HepG2 (cell line): ENCODE measurements at regions not wholly inside any gene's neighbourhood (a gene's known extent, or its start where the extent isn't known, plus 50 kb on each side); places are given as distances from the start of the nearest gene placed in this dataset.

Experiments used
- ATAC-seq: fragments of 200-7000 bp; cut with Tn5 transposase; 3 replicates; pipeline ENCODE4 v1.9.1; 2020; ENCODE audit warnings: mild to moderate bottlenecking, moderate library complexity
- BruUV-seq: library from RNA; stranded (reverse); fragments of 400-500 nt; replicated peaks from 2 replicates; lab custom pipeline; 2021; lab: Mats Ljungman, UMichigan
- CTCF ChIA-PET: fragments of 300-600 bp; formaldehyde crosslinking; extraction: SDS; loops from one replicate; lab custom pipeline; 2021; ENCODE audit warnings: low total read pairs, inconsistent platforms, low intra/inter-chr PET ratio; lab: Yijun Ruan, JAX
- POLR2A ChIA-PET: fragments of 350-600 bp; sonication (Branson Sonifier 250); formaldehyde crosslinking; loops from one replicate; lab custom pipeline; 2020; ENCODE audit warnings: antibody characterized with exemption, inconsistent platforms; lab: Yijun Ruan, JAX
- DNase-seq: peaks from one replicate; pipeline ENCODE4 v3.0.0-alpha.2; 2015; ENCODE audit warnings: low spot score
- FAIRE-seq: peaks from 3 replicates; lab custom pipeline; 2011; peaks lifted over from hg19 to GRCh38; lab: Jason Lieb, UNC
- H2AFZ ChIP-seq: one replicate; pipeline ENCODE4 v1.6.1; 2011; ENCODE audit warnings: low read length, inconsistent platforms
- H3K27ac ChIP-seq: fragments of 300-600 bp; 3 replicates; pipeline ENCODE4 v1.8.0; 2011; ENCODE audit warnings: mixed run types, mild to moderate bottlenecking, mixed read lengths, low read length, inconsistent platforms; ENCODE audit not compliant: insufficient read depth; ENCODE audit errors: extremely low read length
- H3K27me3 ChIP-seq, 2 experiments: fragments of 200-600 bp in 1 of 2; 2 replicates in 1 of 2; 3 replicates in 1 of 2; pipeline versions ENCODE4 v1.6.0 to v1.8.0; 2011; ENCODE audit warnings: low read length in 2 of 2, mild to moderate bottlenecking in 2 of 2, moderate library complexity in 2 of 2, inconsistent platforms in 1 of 2; ENCODE audit not compliant: insufficient read depth in 2 of 2, control insufficient read depth in 1 of 2
- H3K36me3 ChIP-seq, 2 experiments: fragments of 200-600 bp in 1 of 2; replicated peaks in 1 of 2; 2 replicates in 1 of 2; 3 replicates in 1 of 2; pipeline versions ENCODE4 v1.5.1 to v1.8.0; 2011; ENCODE audit warnings: low read length in 2 of 2, inconsistent platforms in 1 of 2; ENCODE audit not compliant: insufficient read depth in 2 of 2, control insufficient read depth in 1 of 2
- H3K4me1 ChIP-seq: 2 replicates; pipeline ENCODE4 v1.5.1; 2012; ENCODE audit warnings: low read length, inconsistent platforms; ENCODE audit not compliant: insufficient read depth
- H3K4me2 ChIP-seq: 2 replicates; pipeline ENCODE4 v1.6.0; 2011; ENCODE audit warnings: low read depth, low read length, inconsistent platforms
- H3K4me3 ChIP-seq, 3 experiments: fragments of 200-600 bp in 1 of 3; sonication (generic), shearing (Covaris generic) in 1 of 3; replicated peaks in 1 of 3; 2 replicates each; pipeline ENCODE4 v1.5.1; 2011 to 2016; ENCODE audit warnings: low read length in 3 of 3, inconsistent platforms in 2 of 3, low read depth in 2 of 3, mild to moderate bottlenecking in 2 of 3, control low read depth in 1 of 3, mixed read lengths in 1 of 3; ENCODE audit not compliant: insufficient read depth in 1 of 3
- H3K79me2 ChIP-seq: one replicate; pipeline ENCODE4 v1.6.1; 2011; ENCODE audit warnings: low read length, inconsistent platforms; ENCODE audit not compliant: insufficient read depth
- H3K9ac ChIP-seq: 2 replicates; pipeline ENCODE4 v1.6.0; 2011; ENCODE audit warnings: mild to moderate bottlenecking, low read depth, low read length, inconsistent platforms; ENCODE audit not compliant: insufficient read depth
- H3K9me3 ChIP-seq: 2 replicates; pipeline ENCODE4 v1.5.1; 2012; ENCODE audit warnings: mild to moderate bottlenecking, low read length
- H4K20me1 ChIP-seq: 2 replicates; pipeline ENCODE4 v1.6.0; 2011; ENCODE audit warnings: inconsistent platforms, mild to moderate bottlenecking, low read length, moderate library complexity; ENCODE audit not compliant: insufficient read depth
- KDM6A ChIP-seq: IDR thresholded peaks from 2 replicates; pipeline ENCODE4 v1.6.1; 2016; ENCODE audit warnings: low read depth
- NFE2L2 ChIP-seq: fragments of 150-350 bp; IDR thresholded peaks from 2 replicates; pipeline ENCODE4 v1.6.1; 2014; ENCODE audit warnings: low read length
- SNRNP70 ChIP-seq: fragments of 200-400 bp; formaldehyde crosslinking; IDR thresholded peaks from 2 replicates; pipeline ENCODE4 v1.6.1; 2017; ENCODE audit warnings: mild to moderate bottlenecking, low read depth, low read length, moderate library complexity
- STAG1 ChIP-seq: sonication (generic); formaldehyde crosslinking; IDR thresholded peaks from 2 replicates; pipeline ENCODE4 v1.4.0; 2020; ENCODE audit warnings: missing genetic modification reagents
- TAF1 ChIP-seq: sonication (generic); formaldehyde crosslinking; IDR thresholded peaks from 2 replicates; pipeline ENCODE4 v1.4.0; 2020; ENCODE audit warnings: missing genetic modification reagents
- TBL1XR1 ChIP-seq: fragments of 150-350 bp; IDR thresholded peaks from 2 replicates; pipeline ENCODE4 v1.6.1; 2014; ENCODE audit warnings: borderline replicate concordance, low read length; ENCODE audit not compliant: partially characterized antibody
- THAP9 ChIP-seq: sonication (generic); formaldehyde crosslinking; IDR thresholded peaks from 2 replicates; pipeline ENCODE4; 2020; ENCODE audit warnings: missing genetic modification reagents, mild to moderate bottlenecking, borderline replicate concordance
- ZBTB20 ChIP-seq: sonication (generic); formaldehyde crosslinking; IDR thresholded peaks from 2 replicates; pipeline ENCODE4 v1.8.1; 2023; ENCODE audit warnings: missing genetic modification reagents, low read depth, mild to moderate bottlenecking, borderline replicate concordance
- ZBTB3 ChIP-seq: sonication (generic); formaldehyde crosslinking; IDR thresholded peaks from 2 replicates; pipeline ENCODE4 v1.4.0; 2020; ENCODE audit warnings: low read depth, mild to moderate bottlenecking, moderate library complexity, missing genetic modification reagents, borderline replicate concordance
- ZBTB4 ChIP-seq: sonication (generic); formaldehyde crosslinking; IDR thresholded peaks from 2 replicates; pipeline ENCODE4 v1.4.0; 2020; ENCODE audit warnings: missing genetic modification reagents, mild to moderate bottlenecking, borderline replicate concordance
- ZNF264 ChIP-seq: sonication (generic); formaldehyde crosslinking; IDR thresholded peaks from 2 replicates; pipeline ENCODE4 v1.4.0; 2020; ENCODE audit warnings: missing genetic modification reagents
- ZNF432 ChIP-seq: sonication (generic); formaldehyde crosslinking; IDR thresholded peaks from 2 replicates; pipeline ENCODE4 v1.5.0; 2020; ENCODE audit warnings: missing genetic modification reagents, mild to moderate bottlenecking, borderline replicate concordance
- ZNF572 ChIP-seq: sonication (generic); formaldehyde crosslinking; IDR thresholded peaks from 2 replicates; pipeline ENCODE4 v1.5.1; 2020; ENCODE audit warnings: mild to moderate bottlenecking, missing genetic modification reagents
- ZNF687 ChIP-seq: sonication (generic); formaldehyde crosslinking; IDR thresholded peaks from 2 replicates; pipeline ENCODE4 v1.5.1; 2020; ENCODE audit warnings: mild to moderate bottlenecking, missing genetic modification reagents, moderate library complexity
- ZNF841 ChIP-seq: sonication (generic); formaldehyde crosslinking; IDR thresholded peaks from 2 replicates; pipeline ENCODE4 v1.8.1; 2023; ENCODE audit warnings: missing genetic modification reagents, borderline replicate concordance
- WGBS: methylation state at CpG from one replicate; pipeline ENCODE4 v1.1.6; 2017; ENCODE audit warnings: low lambda C conversion rate; 5-methylcytosine and 5-hydroxymethylcytosine counted together
- in situ Hi-C: cut with HindIII; loops from 2 replicates; pipeline ENCODE4 v1.10.0; 2017; ENCODE audit warnings: low pct_unique_long_range_greater_than_20kb; ENCODE audit not compliant: extremely low pct_ligation_motif_present
- intact Hi-C: fragments of 100-400 bp; cut with micrococcal nuclease; formaldehyde crosslinking; loops from one replicate; pipeline ENCODE4 v1.10.0; 2022; ENCODE audit not compliant: unreplicated experiment

DNA sequence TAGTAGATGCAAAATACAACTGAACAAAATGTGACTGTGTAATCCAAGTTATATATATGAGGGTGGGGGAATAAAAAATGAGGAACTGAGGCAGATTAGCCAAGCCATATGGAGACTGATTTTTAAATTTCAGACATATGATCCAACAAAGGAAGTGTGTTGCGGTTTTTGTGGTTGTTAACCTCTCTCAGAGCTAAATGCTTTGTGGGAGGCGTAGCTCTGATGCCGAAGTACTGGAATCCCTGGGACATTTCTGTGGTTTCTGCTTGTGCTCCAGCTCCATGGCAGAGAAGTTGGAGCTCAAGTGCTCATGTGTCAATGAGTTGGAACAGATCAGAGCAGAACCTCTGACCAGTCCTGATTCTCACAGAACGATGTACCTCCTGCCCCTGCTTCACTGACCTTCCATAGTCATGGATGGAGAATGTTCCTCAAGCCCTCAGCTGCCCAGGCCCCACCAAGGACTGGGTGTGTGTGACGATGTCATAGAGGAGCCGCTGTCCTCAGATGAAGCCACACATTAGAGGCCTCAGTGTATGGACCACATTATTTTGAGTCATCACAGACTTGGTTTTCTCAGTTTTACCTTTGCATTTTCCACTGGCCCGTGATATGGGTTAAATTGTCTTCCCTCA, 107.6 kb downstream of the SOX1 start:
- no peaks in the 10 kb centered on the region for H3K79me2 ChIP-seq
- H3K27me3 ChIP-seq = peaks cover 6 to 55% of the 10 kb centered on the region in 2 experiments; a peak in 4 of 5 replicates
- ATAC-seq (no peak), FAIRE-seq (no peak), DNase-seq (no peak)
- H2AFZ ChIP-seq = no peak overlapping the region
- POLR2A ChIA-PET = no interaction called here
- no peak overlapping the region for H3K4me3 ChIP-seq
- BruUV-seq = no TSS peak
- intact Hi-C loops (no loop called here), in situ Hi-C loops (no loop called here)
- no peak overlapping the region for H3K4me2 ChIP-seq
- CTCF ChIA-PET = no interaction called here
- no peaks in the 10 kb centered on the region for H3K4me1 ChIP-seq
- no peaks in the 10 kb centered on the region for H4K20me1 ChIP-seq
- no peaks in the 10 kb centered on the region for H3K36me3 ChIP-seq
- 40% methylated on average over 6 of the region's 7 CpGs for WGBS
- 0 out of 2 replicates have a peak, but pooled peaks cover 5% of the 10 kb centered on the region for H3K9me3 ChIP-seq
- H3K27ac ChIP-seq = no peak overlapping the region
- no peak overlapping the region for H3K9ac ChIP-seq
- TF ChIP-seq THAP9 (CRISPR knock-in tag) (no peak), STAG1 (CRISPR knock-in tag) (no peak), ZNF687 (CRISPR knock-in tag) (no peak), ZBTB3 (no peak), NFE2L2 (no peak), ZNF264 (CRISPR knock-in tag) (no peak), TAF1 (CRISPR knock-in tag) (no peak), ZBTB20 (CRISPR knock-in tag) (no peak), ZNF432 (no peak), KDM6A (no peak), TBL1XR1 (no peak), SNRNP70 (no peak), ZNF841 (CRISPR knock-in tag) (no peak), ZBTB4 (CRISPR knock-in tag) (no peak), ZNF572 (CRISPR knock-in tag) (no peak)
